ENCODE measurements at regions not wholly inside any gene's neighbourhood (a gene's known extent, or its start where the extent isn't known, plus 50 kb on each side); places are given as distances from the start of the nearest gene placed in this dataset.

GRCh38 chr11:31995032-31995431, 95.8 kb upstream of the RCN1 start:
- DNase-seq, result no peak
- Histone ChIP-seq H4K91ac (ENCODE audit: insufficient read length, low read depth, low read length) (no peak overlapping the region), H3K14ac (ENCODE audit: insufficient read depth, low read length) (no peak overlapping the region), H3K9ac (ENCODE audit: extremely low read depth, insufficient read length, low read length) (no peak overlapping the region), H3K27me3 (ENCODE audit: insufficient read depth, low read length) (no peaks in the 10 kb centered on the region), H3K79me2 (ENCODE audit: insufficient read depth, low read length) (no peaks in the 10 kb centered on the region), H3K4me1 (ENCODE audit: insufficient read depth, low read length) (no peaks in the 10 kb centered on the region), H2AK5ac (ENCODE audit: insufficient read length, low read length) (no peak overlapping the region), H4K20me1 (ENCODE audit: control insufficient read depth, insufficient read depth, insufficient read length) (no peaks in the 10 kb centered on the region), H3T11ph (ENCODE audit: low read length) (no peak overlapping the region), H3K18ac (ENCODE audit: insufficient read length, low read depth, low read length) (no peak overlapping the region), H4K8ac (replicated peaks; ENCODE audit: insufficient read length, low read depth, low read length) (no peak overlapping the region), H2BK12ac (ENCODE audit: insufficient read length, low read depth, low read length) (no peak overlapping the region), H3K4me2 (ENCODE audit: insufficient read depth, insufficient read length, low read length) (no peak overlapping the region), H2AFZ (ENCODE audit: low read length) (no peak overlapping the region), H2BK15ac (ENCODE audit: low read depth, low read length) (no peak overlapping the region), H2BK120ac (ENCODE audit: low read depth, low read length, poor library complexity, severe bottlenecking) (no peak overlapping the region), H4K5ac (ENCODE audit: insufficient read length, low read depth, low read length) (no peak overlapping the region), H3K23me2 (ENCODE audit: insufficient read length, low read depth, low read length, poor library complexity, severe bottlenecking) (no peaks in the 10 kb centered on the region), H3K9me3 (ENCODE audit: control insufficient read depth, low read depth, low read length) (no peaks in the 10 kb centered on the region), H3K4ac (ENCODE audit: low read depth, low read length) (no peak overlapping the region), H2BK5ac (ENCODE audit: insufficient read length, low read length) (no peak overlapping the region), H3K79me1 (ENCODE audit: insufficient read depth, low read depth, low read length, poor library complexity, severe bottlenecking) (no peaks in the 10 kb centered on the region), H3K56ac (ENCODE audit: insufficient read length, low read depth, low read length) (no peak overlapping the region), H3K27ac (ENCODE audit: insufficient read length, low read depth, low read length) (no peak overlapping the region), H2BK20ac (ENCODE audit: low read depth, low read length, poor library complexity, severe bottlenecking) (no peak overlapping the region), H3K23ac (ENCODE audit: insufficient read length, low read depth, low read length) (no peak overlapping the region)
- H3K27ac Mint-ChIP-seq, result no peak overlapping the region
- H3K27me3 Mint-ChIP-seq (ENCODE audit: low read depth), result peaks cover 8% of the 10 kb centered on the region
- no peak overlapping the region for H3K4me3 Mint-ChIP-seq
- no peaks in the 10 kb centered on the region for H3K36me3 Mint-ChIP-seq (ENCODE audit: insufficient read depth in 1 of 3, low read depth in 3 of 3)
- WGBS (ENCODE audit: extremely low coverage, insufficient read length, low lambda C conversion rate), result no CpG with 5 or more reads among the region's 7 CpGs
- H3K4me1 Mint-ChIP-seq, result peaks cover 0 to 2% of the 10 kb centered on the region in 2 experiments; a peak in 1 of 4 replicates
- no peaks in the 10 kb centered on the region for H3K9me3 Mint-ChIP-seq
- TF ChIP-seq CTCF (conservative IDR thresholded peaks at IDR 0.05), result no peak
